HG03045 (cell line): ENCODE measurements at regions not wholly inside any gene's neighbourhood (a gene's known extent, or its start where the extent isn't known, plus 50 kb on each side); places are given as distances from the start of the nearest gene placed in this dataset.
"Not testable (repeated sequence)": the region's sequence is repeated elsewhere in the genome, so short reads cannot be mapped to it uniquely, and the experiment has no call there.

Source experiments
- ATAC-seq: cut with Tn5 transposase; IDR thresholded peaks from one replicate; pipeline ENCODE4 v1.9.1; 2021; ENCODE audit warnings: mild to moderate bottlenecking, moderate library complexity; ENCODE audit not compliant: unreplicated experiment

GRCh38 chr15:34700891-34701427, 53.8 kb downstream of the GJD2 start:
- no peak for ATAC-seq

- ATAC-seq: no peak
Observed at GRCh38 chr15:34699968-34700640, 54.7 kb downstream of the GJD2 start.

- ATAC-seq: no peak
Observed at GRCh38 chr15:34696506-34696905, 58.3 kb downstream of the GJD2 start.

GRCh38 chr15:34693053-34693744, 61.6 kb downstream of the GJD2 start:
- ATAC-seq: no peak

GRCh38 chr15:34691034-34691433, 63.8 kb downstream of the GJD2 start:
- no peak for ATAC-seq

GRCh38 chr15:34688699-34689098, 66.1 kb downstream of the GJD2 start:
- ATAC-seq: no peak

- no peak for ATAC-seq
Observed at GRCh38 chr15:34684351-34684750, 70.4 kb downstream of the GJD2 start.

- no peak for ATAC-seq
Observed at GRCh38 chr15:34682674-34683073, 72.1 kb downstream of the GJD2 start.

GRCh38 chr15:34679291-34679690, 75.5 kb downstream of the GJD2 start:
- ATAC-seq: no peak

- ATAC-seq: no peak
Observed at GRCh38 chr15:34673241-34673640, 81.6 kb downstream of the GJD2 start.

- ATAC-seq: no peak
Observed at GRCh38 chr15:34665498-34666116, 82.2 kb upstream of the GOLGA8B start.

- no peak for ATAC-seq
Observed at GRCh38 chr15:34664418-34664817, 81.0 kb upstream of the GOLGA8B start.

GRCh38 chr15:34663101-34663500, 79.7 kb upstream of the GOLGA8B start:
- ATAC-seq: no peak

GRCh38 chr15:34659056-34659455, 75.6 kb upstream of the GOLGA8B start:
- no peak for ATAC-seq

- ATAC-seq: no peak
Observed at GRCh38 chr15:34657469-34658127, 74.1 kb upstream of the GOLGA8B start.

GRCh38 chr15:34656005-34656796, 72.8 kb upstream of the GOLGA8B start:
- no peak for ATAC-seq

- ATAC-seq: no peak
Observed at GRCh38 chr15:34655326-34655725, 71.9 kb upstream of the GOLGA8B start.

- no peak for ATAC-seq
Observed at GRCh38 chr15:34654625-34655024, 71.2 kb upstream of the GOLGA8B start.

GRCh38 chr15:34653992-34654391, 70.5 kb upstream of the GOLGA8B start:
- ATAC-seq: no peak

GRCh38 chr15:34653326-34653725, 69.9 kb upstream of the GOLGA8B start:
- ATAC-seq: not testable (repeated sequence)

- no peak for ATAC-seq
Observed at GRCh38 chr15:34652726-34653033, 69.2 kb upstream of the GOLGA8B start.
